Ascending aorta (tissue), 2 donors: ENCODE measurements at regions not wholly inside any gene's neighbourhood (a gene's known extent, or its start where the extent isn't known, plus 50 kb on each side); places are given as distances from the start of the nearest gene placed in this dataset.
"Not testable (repeated sequence)": the region's sequence is repeated elsewhere in the genome, so short reads cannot be mapped to it uniquely, and the experiment has no call there.

Experiments used
- DNase-seq, 2 donors: peaks; one replicate each; pipeline ENCODE4 v3.0.0-alpha.2; 2019; ENCODE audit warnings: low spot score in 2 of 2
- H3K27ac ChIP-seq, 2 donors: fragments of 200-600 bp; sonication (generic); one replicate each; pipeline ENCODE4 v1.5.1; 2016 to 2017; ENCODE audit warnings: mild to moderate bottlenecking in 1 of 2
- H3K27me3 ChIP-seq: fragments of 200-600 bp; sonication (generic); one replicate; pipeline ENCODE4 v1.5.1; 2017
- H3K36me3 ChIP-seq, 2 donors: fragments of 200-600 bp; sonication (generic); one replicate each; pipeline ENCODE4 v1.5.1; 2016
- H3K4me1 ChIP-seq, 2 donors: fragments of 200-600 bp; sonication (generic); one replicate each; pipeline ENCODE4 v1.5.1; 2016 to 2017; ENCODE audit warnings: mild to moderate bottlenecking in 1 of 2
- H3K4me3 ChIP-seq, 2 donors: fragments of 200-600 bp; sonication (generic); one replicate each; pipeline ENCODE4 v1.5.1; 2016 to 2017; ENCODE audit warnings: mild to moderate bottlenecking in 1 of 2
- H3K9me3 ChIP-seq, 2 donors: fragments of 200-600 bp; sonication (generic); one replicate each; pipeline ENCODE4 v1.5.1; 2016
- intact Hi-C: fragments of 100-400 bp; cut with DNase I; formaldehyde crosslinking; loops from one replicate; pipeline ENCODE4 v1.15.1; 2023
- TF ChIP-seq, protein P1 (sequence below), 3 experiments: fragments of 200-600 bp in 2 of 3; fragments of 450-650 bp in 1 of 3; sonication (generic) in 2 of 3; IDR thresholded peaks; one replicate each; pipeline ENCODE4 v1.5.1; 2016 to 2019; ENCODE audit warnings: antibody characterized with exemption in 3 of 3, mild to moderate bottlenecking in 1 of 3, moderate library complexity in 1 of 3

DNA sequence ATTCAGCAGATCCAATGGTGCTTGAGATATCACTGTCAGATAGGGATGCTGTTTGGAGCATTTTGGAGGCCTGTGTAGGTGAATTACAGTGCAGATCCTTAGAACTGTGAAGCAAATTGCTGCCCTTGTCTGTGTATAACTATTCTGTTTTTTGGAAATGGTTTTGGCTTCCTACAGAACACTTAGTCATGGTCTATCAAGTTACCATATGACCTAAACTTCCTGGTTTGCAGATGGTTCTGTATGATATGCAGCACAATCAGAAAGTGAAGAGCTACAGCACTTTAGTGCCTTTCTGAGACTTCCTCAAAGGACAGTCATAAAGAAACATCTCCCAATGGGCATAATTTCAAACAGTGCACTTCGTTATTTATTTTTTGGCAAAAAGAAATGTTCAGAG, 688.6 kb downstream of the SH3BGRL start:
- Histone ChIP-seq H3K27me3 (no peaks in the 10 kb centered on the region), H3K36me3 (no peaks in the 10 kb centered on the region), H3K4me3 (no peak overlapping the region), H3K27ac (no peak overlapping the region), H3K4me1 (no peaks in the 10 kb centered on the region), H3K9me3 (no peaks in the 10 kb centered on the region)
- TF ChIP-seq, protein P1, sequence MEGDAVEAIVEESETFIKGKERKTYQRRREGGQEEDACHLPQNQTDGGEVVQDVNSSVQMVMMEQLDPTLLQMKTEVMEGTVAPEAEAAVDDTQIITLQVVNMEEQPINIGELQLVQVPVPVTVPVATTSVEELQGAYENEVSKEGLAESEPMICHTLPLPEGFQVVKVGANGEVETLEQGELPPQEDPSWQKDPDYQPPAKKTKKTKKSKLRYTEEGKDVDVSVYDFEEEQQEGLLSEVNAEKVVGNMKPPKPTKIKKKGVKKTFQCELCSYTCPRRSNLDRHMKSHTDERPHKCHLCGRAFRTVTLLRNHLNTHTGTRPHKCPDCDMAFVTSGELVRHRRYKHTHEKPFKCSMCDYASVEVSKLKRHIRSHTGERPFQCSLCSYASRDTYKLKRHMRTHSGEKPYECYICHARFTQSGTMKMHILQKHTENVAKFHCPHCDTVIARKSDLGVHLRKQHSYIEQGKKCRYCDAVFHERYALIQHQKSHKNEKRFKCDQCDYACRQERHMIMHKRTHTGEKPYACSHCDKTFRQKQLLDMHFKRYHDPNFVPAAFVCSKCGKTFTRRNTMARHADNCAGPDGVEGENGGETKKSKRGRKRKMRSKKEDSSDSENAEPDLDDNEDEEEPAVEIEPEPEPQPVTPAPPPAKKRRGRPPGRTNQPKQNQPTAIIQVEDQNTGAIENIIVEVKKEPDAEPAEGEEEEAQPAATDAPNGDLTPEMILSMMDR (IDR thresholded peaks at IDR 0.05): no peak
- DNase-seq: no peak
- intact Hi-C loops: no loop called here

DNA sequence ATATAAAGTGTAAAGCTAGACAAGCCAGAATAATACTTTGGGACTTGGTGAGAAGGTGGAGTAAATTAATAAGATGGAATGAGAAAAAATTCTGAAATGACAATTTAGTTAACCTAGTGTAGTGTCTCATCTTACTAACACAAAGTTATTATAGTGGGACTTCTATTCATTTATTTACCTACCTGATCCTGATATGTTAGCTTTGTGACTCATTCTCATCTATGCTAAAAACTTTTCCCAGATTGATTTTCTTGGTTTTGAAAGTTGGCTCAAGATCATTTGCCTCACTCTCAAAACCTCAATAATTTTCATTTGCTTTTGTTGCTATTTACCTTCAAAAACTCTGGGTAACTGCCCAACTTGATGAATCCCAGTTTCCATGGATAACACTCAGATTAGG, 698.6 kb downstream of the SH3BGRL start:
- H3K36me3 ChIP-seq: no peaks in the 10 kb centered on the region
- H3K27me3 ChIP-seq: no peaks in the 10 kb centered on the region
- intact Hi-C loops: no loop called here
- H3K4me1 ChIP-seq: no peaks in the 10 kb centered on the region
- DNase-seq: no peak
- no peaks in the 10 kb centered on the region for H3K9me3 ChIP-seq
- no peak overlapping the region for H3K4me3 ChIP-seq
- H3K27ac ChIP-seq: no peak overlapping the region
- TF ChIP-seq, protein P1 (IDR thresholded peaks at IDR 0.05): no peak

DNA sequence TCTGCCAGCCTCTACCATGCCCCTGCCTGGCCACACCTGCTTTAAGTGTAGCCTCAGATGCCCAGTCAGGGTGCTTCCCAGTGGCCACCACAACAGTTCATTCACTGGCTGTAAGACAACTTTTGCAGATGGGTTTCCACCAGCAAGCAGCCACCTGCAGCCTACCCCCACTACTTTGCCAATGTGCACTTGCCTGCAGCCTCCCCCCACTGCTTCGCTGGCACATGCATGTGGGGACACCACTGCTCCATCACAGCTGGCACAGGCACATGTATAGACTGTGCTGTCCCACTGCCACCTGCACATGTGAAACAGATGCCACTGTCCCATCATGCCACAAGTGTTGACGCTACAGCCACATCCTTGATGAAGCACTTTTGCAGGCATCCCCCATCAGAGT, 723.9 kb downstream of the SH3BGRL start:
- H3K4me3 ChIP-seq: no peak overlapping the region
- H3K36me3 ChIP-seq: no peaks in the 10 kb centered on the region
- TF ChIP-seq, protein P1 (IDR thresholded peaks at IDR 0.05): no peak
- intact Hi-C loops: no loop called here
- DNase-seq: no peak
- H3K27me3 ChIP-seq: no peaks in the 10 kb centered on the region
- no peaks in the 10 kb centered on the region for H3K4me1 ChIP-seq
- no peak overlapping the region for H3K27ac ChIP-seq
- H3K9me3 ChIP-seq: no peaks in the 10 kb centered on the region

DNA sequence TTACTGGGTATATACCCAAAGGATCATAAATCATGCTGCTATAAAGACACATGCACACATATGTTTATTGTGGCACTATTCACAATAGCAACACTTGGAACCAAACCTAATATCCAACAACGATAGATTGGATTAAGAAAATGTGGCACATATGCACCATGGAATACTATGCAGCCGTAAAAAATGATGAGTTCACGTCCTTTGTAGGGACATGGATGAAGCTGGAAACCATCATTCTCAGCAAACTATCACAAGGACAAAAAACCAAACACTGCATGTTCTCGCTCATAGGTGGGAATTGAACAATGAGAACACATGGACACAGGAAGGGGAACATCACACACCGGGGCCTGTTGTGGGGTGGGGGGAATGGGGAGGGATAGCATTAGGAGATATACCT, 744.0 kb downstream of the SH3BGRL start:
- H3K27ac ChIP-seq, H3K36me3 ChIP-seq, DNase-seq, H3K9me3 ChIP-seq, H3K4me1 ChIP-seq, H3K27me3 ChIP-seq, intact Hi-C loops, H3K4me3 ChIP-seq: not testable (repeated sequence)

DNA sequence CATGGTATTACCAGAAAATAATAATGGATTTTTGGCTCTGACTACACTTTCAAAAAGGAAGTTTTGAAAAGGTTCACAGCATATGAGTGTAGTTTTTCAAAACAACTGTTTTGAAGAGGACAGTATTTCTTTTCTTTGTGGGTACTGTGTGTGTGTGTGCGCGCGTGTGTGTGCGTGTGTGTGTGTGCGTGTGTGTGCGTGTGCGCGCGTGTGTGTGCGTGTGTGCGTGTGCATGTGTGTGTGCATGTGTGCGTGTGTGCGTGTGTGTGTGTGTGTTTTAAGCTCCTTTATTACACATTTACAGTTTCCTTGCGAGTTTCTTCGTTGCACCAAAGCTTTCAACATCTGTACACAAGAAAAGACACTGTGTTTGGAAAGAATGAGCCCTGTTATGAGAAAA, 755.4 kb downstream of the SH3BGRL start:
- no peak for DNase-seq
- TF ChIP-seq, protein P1 (IDR thresholded peaks at IDR 0.05): no peak
- no peak overlapping the region for H3K4me3 ChIP-seq
- no peaks in the 10 kb centered on the region for H3K27me3 ChIP-seq
- H3K9me3 ChIP-seq: no peaks in the 10 kb centered on the region
- no peak overlapping the region for H3K27ac ChIP-seq
- no peaks in the 10 kb centered on the region for H3K36me3 ChIP-seq
- no peaks in the 10 kb centered on the region for H3K4me1 ChIP-seq
- intact Hi-C loops: loop anchor here (5.0 kb wide), 1 partner anchor 1680 kb away; no protein-coding TSS in a partner anchor

DNA sequence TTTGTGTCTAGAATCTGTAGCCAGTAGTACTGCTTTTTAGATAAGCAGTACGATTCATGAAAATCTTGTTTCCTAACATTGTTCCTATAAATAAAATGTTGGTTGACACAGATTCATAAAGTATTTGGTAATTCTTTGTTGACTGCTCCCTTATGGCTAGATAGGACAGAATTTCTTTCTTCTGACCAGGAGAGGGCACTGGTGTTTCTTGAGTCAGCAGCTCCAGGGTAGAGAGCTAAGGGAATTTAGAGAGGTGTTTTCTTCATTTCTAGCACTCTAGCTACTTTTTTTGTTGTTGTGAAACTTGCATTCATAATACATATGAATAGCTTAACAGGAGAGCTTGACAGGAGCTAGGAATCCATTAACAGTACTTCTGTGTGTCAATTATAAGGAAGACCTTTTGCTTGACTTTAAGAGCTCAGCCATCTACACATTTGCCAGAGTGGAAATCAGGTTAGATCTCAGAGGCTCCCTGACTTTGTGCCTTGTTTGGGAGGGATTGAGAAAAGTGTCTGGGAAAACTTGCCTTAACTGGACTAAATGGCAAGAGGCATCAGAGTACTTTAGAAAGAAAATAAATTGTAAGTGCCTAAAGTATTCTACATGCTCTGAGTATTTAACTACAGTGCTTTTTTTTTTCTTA, 756.1 kb downstream of the SH3BGRL start:
- DNase-seq: no peak
- intact Hi-C loops: loop anchor here (5.0 kb wide), 1 partner anchor 1679 kb away; no protein-coding TSS in a partner anchor

More for the DNA sequence above, 756.1 kb downstream of the SH3BGRL start:
- H3K27ac ChIP-seq: no peak overlapping the region
- no peaks in the 10 kb centered on the region for H3K4me1 ChIP-seq
- TF ChIP-seq, protein P1 (IDR thresholded peaks at IDR 0.05): peak in 2 of 3 experiments; percentile 24 to 37
- no peaks in the 10 kb centered on the region for H3K9me3 ChIP-seq
- H3K4me3 ChIP-seq: no peak overlapping the region
- no peaks in the 10 kb centered on the region for H3K36me3 ChIP-seq
- no peaks in the 10 kb centered on the region for H3K27me3 ChIP-seq
